HK-2 (cell line): ENCODE measurements at regions not wholly inside any gene's neighbourhood (a gene's known extent, or its start where the extent isn't known, plus 50 kb on each side); places are given as distances from the start of the nearest gene placed in this dataset.
A peak's percentile ranks its signal among the peaks of the same experiment; 100 is the strongest.

Experiments
- DNase-seq: peaks from one replicate; pipeline ENCODE4 v3.0.0-alpha.2; 2018; ENCODE audit not compliant: unreplicated experiment

DNA sequence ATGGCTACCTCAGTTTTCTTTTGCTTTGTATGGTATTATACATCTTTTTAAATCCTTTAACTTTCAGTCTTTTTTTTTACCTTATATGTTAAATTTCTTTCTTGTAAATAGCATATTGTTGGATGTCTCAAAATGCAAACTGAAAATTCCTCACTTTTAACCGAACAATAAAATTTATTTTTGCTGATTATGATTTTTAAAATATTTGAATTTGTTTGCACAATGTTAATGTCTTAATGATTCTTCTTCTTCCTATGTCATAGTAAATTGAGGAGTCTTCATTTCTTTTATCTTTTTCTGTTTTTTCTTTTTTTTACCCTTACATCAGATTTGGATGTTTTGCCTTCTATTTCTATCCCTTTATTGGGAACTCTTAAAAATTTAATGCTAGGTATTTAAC lies 574.2 kb upstream of the CDH4 start:
- no peak for DNase-seq

DNA sequence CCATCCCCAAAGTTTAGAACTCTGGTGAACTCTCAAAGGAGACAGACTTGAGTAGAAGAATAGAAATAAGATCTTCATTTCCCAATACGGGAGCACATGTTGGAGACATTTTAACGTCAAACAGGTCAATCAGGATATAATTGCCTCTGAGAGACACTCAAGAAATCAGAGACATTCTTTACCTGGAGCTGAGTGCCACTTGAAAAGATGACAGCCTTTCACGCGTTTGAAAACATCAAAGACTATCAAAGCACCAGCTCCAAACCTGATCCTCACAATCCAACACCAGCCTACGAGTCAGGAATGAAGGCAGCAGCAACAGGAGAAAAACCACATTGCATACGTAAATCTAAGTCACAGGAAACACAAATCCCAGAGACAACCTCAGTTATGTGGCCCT lies 571.5 kb upstream of the CDH4 start:
- no peak for DNase-seq

DNA sequence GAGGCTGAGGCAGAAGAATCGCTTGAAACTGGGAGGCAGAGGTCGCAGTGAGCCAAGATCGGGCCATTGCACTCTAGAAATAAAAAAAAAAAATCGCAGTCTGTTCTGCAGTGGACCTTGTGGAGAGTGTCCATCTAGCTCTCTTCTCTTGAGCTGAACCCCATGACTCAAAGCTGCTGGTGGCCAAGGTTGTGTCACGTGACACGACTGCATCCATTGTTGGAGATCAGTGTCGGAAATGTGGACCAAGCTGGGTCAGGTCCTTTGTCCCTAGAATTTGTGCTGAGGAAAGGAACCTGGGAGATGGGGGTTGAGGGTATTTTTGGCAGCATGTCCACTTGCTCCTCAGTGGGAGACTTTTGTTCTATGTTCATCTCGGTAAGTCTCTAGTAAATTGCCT lies 564.8 kb upstream of the CDH4 start:
- DNase-seq = no peak

DNA sequence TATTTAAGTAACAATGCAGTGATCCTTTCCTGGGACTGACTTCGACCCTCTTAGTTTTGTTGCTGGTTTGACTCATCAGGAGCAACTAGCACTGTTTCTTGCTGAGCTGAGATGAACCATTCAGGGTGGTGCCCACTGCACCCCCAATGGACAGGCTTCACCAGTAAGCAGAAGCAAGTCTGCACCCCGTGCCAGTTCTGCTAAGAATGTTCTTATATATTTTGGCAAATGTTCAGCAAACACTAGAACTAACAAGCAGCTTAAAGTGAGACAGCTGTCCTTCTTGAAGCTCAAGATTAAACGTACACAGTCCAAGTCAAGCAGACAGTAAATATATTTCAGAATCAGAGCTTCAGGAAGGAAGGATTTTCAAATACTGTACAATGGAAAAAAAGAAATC lies 561.3 kb upstream of the CDH4 start:
- DNase-seq = no peak

DNA sequence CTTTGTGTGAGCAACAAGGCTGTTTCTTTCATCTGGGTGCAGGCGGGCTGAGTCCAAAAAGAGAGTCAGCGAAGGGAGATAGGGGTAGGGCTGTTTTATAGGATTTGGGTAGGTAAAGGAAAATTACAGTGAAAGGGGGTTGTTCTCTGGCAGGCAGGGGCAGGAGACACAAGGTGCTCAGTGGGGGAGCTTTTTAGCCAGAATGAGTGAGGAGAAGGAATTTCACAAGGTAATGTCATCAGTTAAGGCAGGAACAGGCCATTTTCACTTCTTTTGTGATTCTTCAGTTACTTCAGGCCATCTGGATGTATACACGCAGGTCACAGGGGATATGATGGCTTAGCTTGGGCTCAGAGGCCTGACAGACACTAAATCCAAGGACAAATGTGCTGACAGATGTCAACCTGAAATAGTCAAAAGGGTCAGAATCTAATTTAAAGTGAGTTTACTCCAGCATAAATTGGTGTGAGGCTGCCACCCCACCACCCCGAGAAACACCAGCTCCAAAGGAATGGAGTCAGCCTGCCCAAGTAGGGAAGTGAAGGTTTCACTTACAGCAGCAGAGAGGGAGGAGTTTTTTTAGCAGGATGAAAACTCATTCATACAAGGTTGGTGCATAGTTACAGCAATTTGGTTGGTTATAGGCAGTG lies 560.0 kb upstream of the CDH4 start:
- no peak for DNase-seq

DNA sequence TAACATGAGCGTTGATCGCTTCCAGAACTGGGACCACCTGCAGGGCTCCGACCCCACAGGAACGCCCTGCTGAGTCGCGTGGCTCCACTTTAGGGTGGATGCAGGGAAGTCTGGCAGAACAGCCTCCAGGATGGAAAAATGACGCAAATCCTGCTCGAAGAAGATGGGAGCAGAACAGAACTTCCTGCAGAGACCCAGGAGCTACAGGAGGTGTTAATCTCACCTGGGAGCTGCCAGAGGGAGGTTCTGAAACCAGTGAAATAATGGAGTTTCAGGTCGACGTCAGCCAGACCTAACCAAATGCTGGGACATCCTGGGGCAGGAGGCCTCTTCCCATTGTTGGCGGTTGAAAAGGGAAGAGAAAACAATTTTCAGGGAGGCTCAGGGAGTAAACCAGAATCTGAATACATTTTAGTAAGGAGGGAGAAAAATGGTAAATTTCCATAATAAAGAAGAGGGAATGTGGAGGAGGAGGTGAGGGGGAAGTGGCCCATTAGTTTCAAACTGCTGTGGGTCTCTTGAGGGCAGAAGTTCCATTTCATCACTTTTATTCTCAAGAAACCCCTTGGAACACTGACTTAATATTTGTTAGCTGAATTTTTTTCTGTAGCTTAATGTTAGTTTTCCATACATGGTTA lies 558.4 kb upstream of the CDH4 start:
- no peak for DNase-seq

DNA sequence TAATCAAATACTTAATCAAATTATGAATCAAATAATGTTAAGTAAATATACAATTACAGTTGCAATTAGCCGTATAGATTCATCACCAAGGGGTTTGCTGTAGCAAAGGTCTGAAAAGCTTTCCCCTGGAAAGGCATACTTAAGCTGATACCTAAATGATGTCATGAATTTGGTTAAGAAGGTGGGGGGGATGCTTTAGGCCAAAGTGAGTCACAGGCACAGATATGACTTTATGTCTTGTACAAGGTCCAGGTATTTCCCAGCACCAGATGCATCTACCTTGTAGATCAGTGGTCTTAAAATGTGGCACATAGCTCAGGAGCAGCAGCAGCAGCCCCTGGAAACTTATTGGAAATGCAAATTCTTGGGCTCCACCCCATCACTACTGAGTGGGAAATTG lies 557.3 kb upstream of the CDH4 start:
- DNase-seq = no peak

DNA sequence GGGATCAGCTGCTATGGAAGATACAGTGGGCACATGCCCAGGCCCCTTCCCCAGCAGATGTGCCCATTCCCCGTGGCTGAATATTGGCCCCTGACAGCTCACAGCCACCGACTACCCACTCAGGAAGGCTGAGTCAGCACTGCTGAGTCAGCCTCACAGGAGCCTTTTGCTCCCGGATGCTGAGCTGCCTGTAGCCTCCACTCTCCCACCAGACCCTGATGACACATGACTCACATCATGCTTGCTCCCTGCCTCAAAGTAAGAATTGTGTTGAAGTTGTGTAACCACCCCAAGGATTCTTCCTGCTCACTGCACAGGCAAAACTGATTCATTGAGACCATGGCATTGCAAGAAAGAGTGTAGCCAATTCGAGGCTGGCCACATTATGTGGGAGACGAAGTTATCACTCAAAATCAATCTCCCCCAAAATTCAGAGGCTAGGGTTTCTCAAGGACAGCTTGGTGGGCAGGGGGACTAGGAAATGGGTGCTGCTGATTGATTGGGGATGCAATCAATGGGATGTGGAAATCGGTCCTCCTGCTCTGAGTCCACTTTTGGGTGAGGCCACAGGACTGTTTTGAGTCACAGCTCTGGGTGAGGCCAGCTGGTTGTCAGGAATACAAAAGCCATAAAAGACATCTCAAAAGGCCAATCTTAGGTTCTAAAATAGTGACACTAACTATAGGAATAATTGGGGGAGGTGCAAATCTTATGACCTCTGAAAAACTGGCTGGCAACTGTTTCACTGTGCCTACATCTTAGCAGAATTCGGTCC lies 556.6 kb upstream of the CDH4 start:
- peak; percentile 72 for DNase-seq

DNA sequence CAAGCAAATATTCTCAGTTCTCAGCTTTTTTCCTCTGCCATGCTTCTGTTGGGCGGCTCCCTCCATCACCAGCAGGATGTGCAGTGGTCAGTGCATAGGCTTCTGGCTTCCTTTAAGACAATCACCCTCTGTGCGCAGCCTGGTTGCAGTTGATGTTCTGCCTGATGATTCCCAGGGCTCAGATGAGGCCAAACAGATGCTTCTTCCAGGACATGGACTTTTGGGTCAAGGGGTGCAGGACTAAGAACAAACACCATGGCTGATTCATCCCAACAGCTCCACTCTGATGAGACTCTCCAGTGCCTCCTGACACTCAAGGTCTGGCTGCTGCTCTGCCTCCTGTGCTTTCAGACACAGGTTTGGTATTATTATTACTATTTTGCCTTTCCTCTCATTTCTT lies 554.8 kb upstream of the CDH4 start:
- no peak for DNase-seq

DNA sequence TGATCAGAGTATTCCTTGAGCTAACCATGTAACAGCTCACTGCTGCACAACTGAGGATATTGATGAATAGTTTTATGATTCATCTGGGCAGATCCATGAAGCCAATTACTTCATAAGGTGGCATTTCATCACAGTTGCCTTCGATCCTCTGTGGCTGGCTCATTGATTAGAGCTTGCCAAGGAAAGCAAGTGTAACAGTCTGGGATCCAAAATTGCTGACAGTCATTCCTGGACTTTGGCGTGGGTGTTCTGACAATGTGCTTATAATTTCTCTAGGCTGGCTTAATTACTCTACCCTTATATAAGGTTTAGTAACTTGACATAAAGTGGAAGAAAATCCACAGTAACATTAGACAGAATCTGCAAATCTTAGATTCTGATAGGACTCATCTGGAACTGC lies 551.3 kb upstream of the CDH4 start:
- DNase-seq = no peak

DNA sequence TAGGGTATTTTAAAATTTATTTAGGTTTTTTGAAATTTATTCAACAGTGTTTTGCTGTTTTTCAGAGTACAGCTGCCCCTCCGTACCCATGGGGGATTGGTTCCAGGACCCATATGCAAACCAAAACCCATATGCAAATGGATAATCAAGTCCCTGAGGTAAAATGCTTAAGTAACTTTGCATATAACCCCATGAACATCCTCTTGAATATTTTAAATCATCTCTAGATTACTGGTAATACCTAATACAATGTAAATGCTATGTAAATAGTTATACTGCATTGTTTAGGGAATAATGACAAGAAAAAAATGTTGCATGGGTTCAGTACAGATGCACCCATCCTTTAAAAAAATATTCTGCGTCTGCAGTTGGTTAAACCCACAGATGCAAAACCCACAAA lies 547.9 kb upstream of the CDH4 start:
- DNase-seq = no peak

DNA sequence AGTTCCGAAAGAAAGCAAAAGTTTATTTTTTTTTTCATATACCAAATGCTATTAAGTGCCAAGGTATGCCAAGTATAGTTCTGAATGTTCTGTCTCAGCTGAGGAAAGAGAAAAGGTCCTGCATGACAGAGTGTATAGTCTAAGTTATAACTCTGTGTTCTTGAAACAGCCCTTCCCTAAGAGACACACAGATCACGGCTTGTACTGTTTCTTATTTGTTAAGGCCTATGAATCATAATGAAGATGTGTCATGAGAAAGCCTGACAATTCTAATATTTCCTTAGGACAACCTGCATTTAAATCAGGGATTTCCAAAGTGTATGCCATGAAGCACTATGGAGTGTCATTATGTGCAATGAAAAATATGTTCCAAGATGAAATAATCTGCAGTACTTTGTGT lies 538.7 kb upstream of the CDH4 start:
- no peak for DNase-seq

DNA sequence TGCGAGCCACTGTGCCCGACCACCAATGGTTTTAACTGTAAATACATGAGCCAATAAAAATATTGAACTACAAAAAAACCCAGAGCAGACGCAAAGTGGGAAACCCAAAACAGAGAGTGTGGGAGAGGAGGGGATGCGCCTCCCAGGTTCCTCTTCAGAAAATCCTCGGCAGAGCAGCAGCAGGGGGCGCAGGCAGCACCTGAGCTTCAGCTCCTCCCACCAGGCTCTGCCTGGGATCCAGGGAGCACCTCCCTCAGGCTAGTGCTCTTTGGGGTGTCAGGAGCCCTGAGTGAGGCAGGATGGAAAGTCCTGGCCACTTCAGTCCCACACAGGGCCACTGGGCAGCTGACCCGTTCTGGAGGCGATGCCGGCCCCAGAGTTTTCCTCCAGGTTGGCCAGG lies 536.9 kb upstream of the CDH4 start:
- no peak for DNase-seq

DNA sequence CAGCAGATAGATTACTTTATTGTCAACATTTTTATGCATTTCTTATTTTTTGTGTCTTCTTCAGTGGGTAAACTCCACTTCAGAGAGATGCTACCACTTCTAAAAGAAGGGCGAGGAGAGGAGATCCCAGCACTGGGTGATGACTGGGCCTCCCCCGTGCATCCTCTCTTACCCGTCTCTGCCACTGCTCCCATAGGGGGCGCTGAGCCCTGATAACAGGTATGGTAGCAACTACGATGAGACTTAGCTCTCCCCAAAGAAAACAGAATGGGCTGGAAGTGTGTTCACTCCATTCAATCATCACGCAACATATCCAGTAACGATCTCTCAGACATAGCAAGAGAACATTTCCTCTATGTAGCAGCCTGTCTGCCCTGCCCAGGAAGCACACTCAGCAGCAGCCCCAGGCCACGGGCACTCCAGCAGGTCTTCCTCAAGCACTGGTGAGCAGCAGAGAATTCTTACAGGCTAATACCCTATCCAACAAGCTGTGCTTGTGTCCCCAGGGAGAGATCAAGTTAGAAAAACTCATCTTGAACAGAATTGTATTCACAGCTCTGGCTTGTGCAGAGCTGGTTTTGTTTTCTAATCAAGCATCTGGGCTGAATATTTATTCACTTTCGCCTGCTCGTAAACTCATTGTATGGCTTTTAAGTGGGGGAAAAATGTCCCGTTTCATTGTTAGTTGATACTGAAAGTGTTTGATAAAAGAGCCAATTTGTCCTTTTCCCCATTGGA lies 533.1 kb upstream of the CDH4 start:
- no peak for DNase-seq

DNA sequence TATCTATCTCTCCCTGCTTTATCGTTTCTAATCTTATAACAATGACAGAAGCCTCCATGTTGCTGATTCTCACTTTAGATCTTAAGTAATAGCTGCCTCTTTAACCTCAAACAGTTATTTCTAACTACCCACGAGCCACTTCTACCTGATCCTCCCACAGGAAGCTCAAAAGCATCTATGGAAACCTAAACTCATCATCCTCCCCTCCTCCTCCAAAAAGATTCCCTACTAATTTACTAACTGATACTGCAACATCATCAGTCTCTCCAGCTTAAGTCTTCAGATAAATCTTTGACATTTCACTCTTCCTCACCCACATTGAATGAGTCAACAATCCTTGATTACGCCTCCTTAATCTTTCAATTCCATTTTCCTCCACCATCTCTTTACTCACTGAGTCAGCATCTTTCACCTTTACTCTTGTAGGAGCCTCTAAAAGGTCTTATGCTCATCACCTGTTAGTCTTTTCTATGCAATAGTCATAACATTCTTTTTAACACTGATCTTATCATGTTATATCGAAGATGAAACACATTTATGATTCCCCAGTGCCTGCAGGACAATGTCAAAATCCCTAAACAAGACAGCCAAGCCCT lies 526.7 kb upstream of the CDH4 start:
- no peak for DNase-seq

DNA sequence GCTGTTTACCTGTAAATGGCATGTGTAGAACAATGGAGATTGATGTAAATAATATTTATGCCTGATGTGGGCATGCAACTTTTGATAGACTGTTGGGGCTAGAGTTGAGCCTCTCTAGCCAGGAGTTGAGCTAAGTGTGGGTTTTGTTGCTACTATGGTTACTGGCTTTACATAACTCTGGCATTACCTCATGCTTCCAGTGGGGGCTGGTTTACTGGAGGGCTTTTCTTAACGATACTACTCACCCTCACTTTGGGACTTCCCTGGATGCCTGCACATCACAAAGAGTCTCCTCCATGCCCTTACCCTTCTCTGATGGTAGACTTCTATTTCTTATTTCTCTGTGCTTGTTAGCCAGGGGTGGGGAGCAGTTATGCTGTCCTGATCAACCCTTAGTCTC lies 524.6 kb upstream of the CDH4 start:
- DNase-seq = no peak

DNA sequence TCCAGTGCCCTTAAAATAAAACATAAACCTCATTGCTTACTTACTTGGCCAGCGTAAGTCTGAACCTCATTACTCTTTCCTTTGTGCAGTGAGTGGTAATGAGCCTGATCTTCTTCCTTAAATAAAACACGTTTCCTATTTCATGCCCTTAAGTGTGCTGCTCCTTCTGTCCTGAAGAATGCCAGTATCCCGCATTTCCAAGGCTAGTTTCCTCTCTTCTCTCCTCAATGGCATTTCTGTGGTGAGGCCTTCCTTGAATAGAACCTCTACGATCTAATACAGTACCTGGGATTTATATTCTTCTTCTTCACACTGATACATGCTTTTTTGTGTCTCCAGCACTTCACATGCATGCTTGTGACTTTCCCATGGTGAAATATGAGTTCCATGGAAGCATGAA lies 523.4 kb upstream of the CDH4 start:
- no peak for DNase-seq

DNA sequence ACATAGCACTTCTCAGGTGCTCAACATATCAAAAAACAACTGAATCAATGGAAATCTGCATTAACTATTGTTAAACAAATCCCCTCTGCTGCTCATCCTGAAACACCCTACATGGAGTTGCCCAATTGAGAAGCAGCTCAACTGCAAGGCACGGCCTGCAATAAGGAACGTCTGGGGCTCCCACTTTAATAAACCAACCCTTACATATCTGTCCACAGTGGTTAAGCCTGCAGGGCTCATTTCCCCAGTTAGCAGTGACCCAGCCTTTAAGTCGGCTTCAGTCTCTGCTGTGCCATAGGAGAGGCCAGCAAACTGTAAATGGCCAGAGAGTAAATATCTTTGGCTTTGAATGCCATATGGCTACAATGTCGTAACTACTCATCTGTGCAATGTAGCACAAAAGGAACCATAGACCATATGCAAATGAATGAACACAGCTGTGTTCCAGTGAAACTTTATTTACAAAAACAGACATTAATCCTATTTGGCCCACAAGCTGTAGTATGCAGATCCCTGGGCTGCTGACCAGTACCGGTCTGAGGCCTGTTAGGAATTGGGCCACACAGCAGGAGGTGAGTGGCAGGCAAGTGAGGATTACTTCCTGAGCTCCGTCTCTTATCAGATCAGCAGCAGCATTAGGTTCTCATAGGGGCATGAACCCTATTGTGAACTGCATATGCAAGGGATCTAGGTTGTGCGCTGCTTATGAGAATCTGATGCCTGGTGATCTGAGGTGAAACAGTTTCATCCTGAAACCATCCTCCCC lies 522.7 kb upstream of the CDH4 start:
- DNase-seq = no peak

DNA sequence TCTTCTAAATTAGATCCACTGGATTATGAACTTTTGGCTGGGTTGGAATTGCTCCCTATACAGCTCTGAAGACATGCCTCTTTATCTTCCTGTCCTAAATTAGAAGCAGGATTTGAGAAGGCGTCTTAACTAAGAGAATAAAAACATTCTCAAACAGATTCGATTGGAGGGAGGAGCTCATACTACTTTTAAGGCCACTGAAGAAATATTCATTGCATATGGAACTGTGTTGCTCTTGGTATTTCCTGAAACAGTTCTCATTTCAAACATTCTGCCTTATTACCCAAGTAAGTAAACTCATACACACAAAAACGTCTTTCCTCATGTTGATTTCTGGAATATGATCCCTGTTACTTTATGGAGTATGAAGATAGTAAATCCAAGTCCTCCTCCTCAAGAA lies 519.7 kb upstream of the CDH4 start:
- no peak for DNase-seq

DNA sequence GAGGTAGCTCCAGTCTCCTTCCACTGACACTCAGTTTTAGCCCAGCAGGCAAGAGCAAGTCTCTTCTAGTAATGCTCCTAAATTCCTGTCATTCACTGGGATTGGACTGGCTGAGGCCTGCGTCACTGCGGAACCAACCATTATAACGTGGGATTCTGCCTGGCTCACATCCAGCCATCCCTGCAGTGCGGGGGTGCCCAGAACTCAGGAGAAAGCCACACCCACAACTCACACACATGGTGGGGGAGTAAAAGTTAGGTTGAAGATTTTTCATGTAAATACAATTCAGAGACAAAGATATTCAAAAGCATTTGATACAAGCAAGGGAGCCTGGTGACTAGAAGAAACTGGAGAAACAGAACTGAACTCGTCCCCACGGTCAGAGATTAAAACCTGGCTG lies 504.0 kb upstream of the CDH4 start:
- DNase-seq = no peak

DNA sequence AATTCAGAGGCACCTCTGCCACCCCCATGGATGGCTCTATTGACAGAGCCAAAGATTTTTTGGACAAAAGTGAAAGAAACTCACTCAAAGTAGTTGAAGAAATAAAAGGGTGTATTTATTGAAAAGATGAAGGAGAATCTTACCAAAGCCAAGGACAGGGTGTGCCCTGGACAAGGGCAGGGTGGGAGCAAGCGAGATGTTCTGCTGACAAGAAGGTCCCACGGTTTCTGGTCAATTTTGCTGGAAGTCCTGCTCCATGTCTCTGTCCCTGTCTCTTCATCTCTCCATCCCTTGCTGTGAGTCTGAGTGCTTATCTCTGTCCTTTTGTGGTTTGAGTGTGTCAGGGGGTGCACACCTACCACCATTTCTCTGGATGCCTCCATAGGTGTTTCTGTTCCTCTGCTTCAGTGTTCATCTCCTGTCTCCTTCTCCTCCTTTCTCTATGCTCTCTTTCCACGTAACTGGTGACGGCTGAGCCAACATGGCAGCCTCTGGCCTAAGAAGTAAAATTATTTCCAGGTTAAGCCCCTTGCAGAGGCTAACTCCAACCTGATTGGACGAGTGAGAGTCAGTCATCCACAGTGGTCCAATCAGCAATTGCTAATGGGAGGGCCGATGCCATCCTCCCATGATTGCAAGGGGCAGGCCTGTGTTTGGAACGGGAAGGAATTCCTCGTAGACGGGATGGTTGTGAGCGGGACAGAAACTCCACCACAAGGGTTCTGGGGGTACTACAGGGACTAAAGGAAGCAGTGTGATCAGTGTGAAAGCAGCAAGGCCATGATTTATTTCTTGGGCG lies 502.1 kb upstream of the CDH4 start:
- no peak for DNase-seq
